ENCODE measurements at regions not wholly inside any gene's neighbourhood (a gene's known extent, or its start where the extent isn't known, plus 50 kb on each side); places are given as distances from the start of the nearest gene placed in this dataset.

GRCh38 chr12:90515199-90516175 is 439.5 kb downstream of the CCER1 start:
- no peak overlapping the region for H2BK120ac ChIP-seq (ENCODE audit: low read depth, low read length, poor library complexity, severe bottlenecking)
- H3K18ac ChIP-seq (ENCODE audit: insufficient read length, low read depth, low read length): no peak overlapping the region
- no peak overlapping the region for H3K27ac ChIP-seq (ENCODE audit: insufficient read length, low read depth, low read length)
- no peaks in the 10 kb centered on the region for H4K20me1 ChIP-seq (ENCODE audit: control insufficient read depth, insufficient read depth, insufficient read length)
- no peak overlapping the region for H3T11ph ChIP-seq (ENCODE audit: low read length)
- no peak for DNase-seq
- no peak overlapping the region for H3K23ac ChIP-seq (ENCODE audit: insufficient read length, low read depth, low read length)
- H3K4me1 Mint-ChIP-seq: peaks cover 22 to 24% of the 10 kb centered on the region in 2 experiments
- no peak overlapping the region for H2AK5ac ChIP-seq (ENCODE audit: insufficient read length, low read length)
- no peak overlapping the region for H3K4me2 ChIP-seq (ENCODE audit: insufficient read depth, insufficient read length, low read length)
- no peaks in the 10 kb centered on the region; a peak in 2 of 5 replicates for H3K9me3 Mint-ChIP-seq
- no peak overlapping the region for H3K4ac ChIP-seq (ENCODE audit: low read depth, low read length)
- H3K9ac ChIP-seq (ENCODE audit: extremely low read depth, insufficient read length, low read length): no peak overlapping the region
- no peak overlapping the region for H3K14ac ChIP-seq (ENCODE audit: insufficient read depth, low read length)
- H3K9me3 ChIP-seq (ENCODE audit: control insufficient read depth, low read depth, low read length): no peaks in the 10 kb centered on the region
- H4K91ac ChIP-seq (ENCODE audit: insufficient read length, low read depth, low read length): no peak overlapping the region
- no peaks in the 10 kb centered on the region for H3K79me1 ChIP-seq (ENCODE audit: insufficient read depth, low read depth, low read length, poor library complexity, severe bottlenecking)
- no peak overlapping the region for H3K27ac Mint-ChIP-seq
- no CpG with 5 or more reads among the region's 2 CpGs for WGBS (ENCODE audit: extremely low coverage, insufficient read length, low lambda C conversion rate)
- no peaks in the 10 kb centered on the region for H3K27me3 Mint-ChIP-seq (ENCODE audit: low read depth)
- no peak overlapping the region for H2BK12ac ChIP-seq (ENCODE audit: insufficient read length, low read depth, low read length)
- no peak overlapping the region for H2AFZ ChIP-seq (ENCODE audit: low read length)
- H2BK5ac ChIP-seq (ENCODE audit: insufficient read length, low read length): no peak overlapping the region
- H3K36me3 Mint-ChIP-seq (ENCODE audit: insufficient read depth in 1 of 3, low read depth in 3 of 3): no peaks in the 10 kb centered on the region; a peak in 1 of 7 replicates
- no peak overlapping the region for H4K8ac ChIP-seq (replicated peaks; ENCODE audit: insufficient read length, low read depth, low read length)
- H2BK15ac ChIP-seq (ENCODE audit: low read depth, low read length): no peak overlapping the region
- H3K27me3 ChIP-seq (ENCODE audit: insufficient read depth, low read length): no peaks in the 10 kb centered on the region
- no peak overlapping the region for H2BK20ac ChIP-seq (ENCODE audit: low read depth, low read length, poor library complexity, severe bottlenecking)
- no peak overlapping the region for H3K4me3 Mint-ChIP-seq
- no peaks in the 10 kb centered on the region for H3K79me2 ChIP-seq (ENCODE audit: insufficient read depth, low read length)
- H3K4me1 ChIP-seq (ENCODE audit: insufficient read depth, low read length): peaks cover 6% of the 10 kb centered on the region; the same call in 1 of the 2 replicates
- TF ChIP-seq CTCF (conservative IDR thresholded peaks at IDR 0.05): no peak
- no peak overlapping the region for H3K56ac ChIP-seq (ENCODE audit: insufficient read length, low read depth, low read length)
- H3K23me2 ChIP-seq (ENCODE audit: insufficient read length, low read depth, low read length, poor library complexity, severe bottlenecking): no peaks in the 10 kb centered on the region
- H4K5ac ChIP-seq (ENCODE audit: insufficient read length, low read depth, low read length): no peak overlapping the region

All from H9 (cell line).